Activated CD4-positive, alpha-beta T cell treated with anti-CD3 and anti-CD28 coated beads for 48 hours (primary cell): ENCODE measurements at regions not wholly inside any gene's neighbourhood (a gene's known extent, or its start where the extent isn't known, plus 50 kb on each side); places are given as distances from the start of the nearest gene placed in this dataset.
"Not testable (repeated sequence)": the region's sequence is repeated elsewhere in the genome, so short reads cannot be mapped to it uniquely, and the experiment has no call there.

Experiments used
- DNase-seq: peaks from one replicate; pipeline ENCODE4 v3.0.0-alpha.2; 2020

DNA sequence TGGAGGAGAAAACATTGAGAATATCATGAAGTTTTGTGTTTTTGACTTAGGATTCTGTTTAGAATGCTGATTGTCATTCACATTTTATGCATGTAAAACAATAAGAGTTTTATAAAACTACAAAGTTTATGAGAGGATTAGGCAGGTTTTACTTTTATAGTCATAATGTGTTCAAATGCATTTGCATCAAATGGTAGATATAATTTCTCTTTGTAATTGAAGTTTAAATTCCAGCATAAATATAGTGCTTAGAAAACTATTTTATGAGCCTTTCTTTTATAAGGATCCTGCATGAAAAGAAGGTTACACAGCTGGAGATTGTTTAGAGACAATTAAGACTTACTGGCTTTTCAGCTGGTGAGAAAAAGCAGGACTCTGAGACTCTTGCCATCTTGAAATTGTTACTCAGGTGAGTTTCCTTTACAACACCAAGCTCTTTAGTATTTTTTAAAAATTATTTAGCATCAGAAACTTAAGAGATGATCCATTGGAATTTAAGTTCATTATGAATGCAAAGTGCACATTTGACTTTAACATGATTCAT lies 157.1 kb upstream of the MAN1A1 start:
- no peak for DNase-seq

DNA sequence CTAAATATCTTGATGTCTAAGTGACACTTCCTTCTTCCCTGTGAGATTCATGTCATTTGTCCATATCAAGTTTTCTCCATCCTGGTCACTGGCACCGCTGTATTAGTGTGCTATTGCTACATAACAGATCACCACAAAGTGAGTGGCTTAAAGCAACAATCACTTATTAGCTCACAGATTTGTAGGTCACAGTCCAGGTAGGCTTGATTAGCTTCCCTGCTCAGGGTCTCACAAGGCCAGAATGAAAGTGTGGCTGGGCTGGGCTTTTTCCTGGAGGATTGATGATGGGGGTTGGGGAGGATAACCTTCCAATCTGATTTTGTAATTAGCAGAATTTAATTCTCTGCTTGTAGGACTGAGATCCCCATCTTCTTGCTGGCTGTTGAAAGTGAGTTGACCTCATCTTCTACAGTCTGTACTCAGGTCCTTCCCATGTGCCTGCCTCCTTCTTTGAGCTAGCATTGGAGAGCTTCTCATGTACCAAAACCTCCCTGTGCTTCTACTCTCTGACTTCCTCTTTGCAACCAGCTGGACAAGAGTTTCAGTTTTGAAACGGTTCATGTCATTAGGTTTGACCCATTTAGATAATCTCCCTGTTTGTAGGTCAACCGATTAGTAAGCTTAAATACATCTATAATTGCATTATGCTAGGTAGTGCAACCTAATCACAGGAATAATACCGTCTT lies 152.4 kb upstream of the MAN1A1 start:
- DNase-seq: no peak

DNA sequence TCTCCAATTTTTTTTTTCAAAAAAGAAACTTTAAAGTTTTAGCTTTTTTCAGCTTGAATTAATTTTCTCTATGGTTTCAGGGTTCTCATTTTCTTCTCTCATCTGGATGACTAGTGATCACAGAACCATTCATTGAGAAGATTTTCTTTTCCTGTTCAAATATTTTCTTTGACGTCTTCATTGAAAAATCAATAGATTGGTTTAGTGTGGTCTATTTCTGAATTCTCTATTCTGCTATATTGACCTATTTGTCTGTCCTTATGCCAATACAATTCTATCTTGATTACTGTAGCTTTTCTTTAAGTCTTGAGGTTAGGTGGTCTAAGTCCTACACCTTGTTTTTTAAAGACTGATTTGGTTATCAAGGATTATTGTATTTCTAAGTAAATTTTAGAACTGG lies 150.2 kb upstream of the MAN1A1 start:
- no peak for DNase-seq

DNA sequence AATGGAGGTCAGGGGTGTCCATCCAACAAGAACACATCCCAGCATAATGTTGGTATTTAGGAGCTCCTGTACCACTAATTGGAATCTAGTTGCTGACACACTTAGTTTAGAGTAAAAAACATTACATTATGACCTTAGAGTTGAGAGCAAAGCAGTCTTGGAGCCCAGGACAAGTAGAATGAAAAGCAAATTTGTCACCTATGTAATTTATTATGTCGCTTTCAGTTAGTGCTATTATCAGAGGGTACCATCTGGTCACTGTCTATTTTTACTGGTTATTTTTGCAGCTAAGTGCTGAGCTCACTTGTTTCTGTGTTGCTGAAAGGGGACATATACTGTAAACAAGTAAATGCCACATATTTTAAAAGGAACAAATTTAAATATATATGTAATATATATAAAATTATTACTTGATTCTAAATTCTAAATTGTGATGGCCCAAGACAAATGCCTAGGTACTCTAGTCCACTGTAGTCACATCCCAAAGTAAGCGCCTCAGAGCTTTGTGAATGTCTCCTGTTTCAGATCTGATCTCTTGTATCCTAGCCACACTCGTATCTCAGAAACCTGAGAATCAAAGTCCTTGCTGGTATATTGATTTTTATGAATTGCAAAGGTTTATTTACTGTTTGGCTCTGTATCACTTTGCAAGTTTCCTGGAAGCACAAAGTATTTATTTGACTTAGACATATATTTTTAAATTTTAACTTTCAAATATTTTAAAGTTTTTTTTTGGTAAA lies 148.6 kb upstream of the MAN1A1 start:
- no peak for DNase-seq

DNA sequence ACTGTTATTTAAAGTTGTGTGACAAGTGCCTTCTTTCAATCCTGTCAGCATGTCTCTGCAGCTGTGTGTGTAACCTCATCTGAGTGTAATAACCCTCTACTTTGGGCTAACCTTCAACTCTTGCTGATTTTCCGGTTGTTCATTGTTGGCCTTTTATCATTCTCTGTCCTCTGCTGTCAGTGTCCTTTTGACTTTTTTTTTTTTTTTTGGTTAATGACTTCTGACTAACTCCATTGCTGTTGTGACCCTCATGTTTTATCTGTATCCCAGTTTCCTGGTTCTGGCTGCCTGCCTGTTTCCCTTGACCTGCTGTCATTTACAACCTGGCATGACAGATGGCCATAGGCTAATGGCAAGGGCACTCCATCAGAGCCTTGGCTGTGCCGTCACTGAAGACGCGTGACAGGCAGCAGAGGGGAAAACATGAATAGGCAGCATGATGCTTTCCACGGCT lies 145.7 kb upstream of the MAN1A1 start:
- DNase-seq: no peak

DNA sequence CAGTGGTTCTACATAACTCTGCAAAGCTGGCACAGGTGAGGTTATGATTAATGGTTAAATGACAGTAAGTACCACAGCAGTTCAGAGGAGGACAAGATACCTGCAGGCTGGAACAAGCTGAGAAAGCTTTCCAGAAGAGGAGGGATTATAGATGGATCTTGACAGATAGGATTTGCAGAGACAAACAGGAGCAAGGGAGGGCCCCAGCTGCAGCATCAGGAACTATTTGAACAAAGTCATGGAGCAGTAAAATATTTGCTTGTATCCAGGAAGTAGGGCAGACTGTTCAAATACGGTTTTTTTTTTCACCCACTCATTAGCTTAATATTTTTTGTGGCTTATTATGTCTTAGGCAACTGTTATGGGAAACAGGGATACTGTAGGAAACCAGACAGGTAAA lies 144.4 kb upstream of the MAN1A1 start:
- DNase-seq: no peak

DNA sequence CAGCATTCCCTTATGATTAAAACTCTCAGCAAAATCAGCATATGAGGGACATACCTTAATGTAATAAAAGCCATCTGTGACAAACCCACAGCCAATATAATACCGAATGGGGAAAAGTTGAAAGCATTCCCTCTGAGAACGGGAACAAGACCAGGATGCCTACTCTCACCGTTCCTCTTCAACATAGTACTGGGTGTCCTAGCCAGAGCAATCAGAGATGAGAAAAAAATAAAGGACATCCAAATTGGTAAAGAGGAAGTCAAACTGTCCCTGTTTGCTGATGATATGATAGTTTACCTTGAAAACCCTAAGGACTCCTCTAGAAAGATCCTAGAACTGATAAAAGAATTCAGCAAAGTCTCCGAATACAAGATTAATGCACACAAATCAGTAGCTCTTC lies 141.6 kb upstream of the MAN1A1 start:
- not testable (repeated sequence) for DNase-seq

DNA sequence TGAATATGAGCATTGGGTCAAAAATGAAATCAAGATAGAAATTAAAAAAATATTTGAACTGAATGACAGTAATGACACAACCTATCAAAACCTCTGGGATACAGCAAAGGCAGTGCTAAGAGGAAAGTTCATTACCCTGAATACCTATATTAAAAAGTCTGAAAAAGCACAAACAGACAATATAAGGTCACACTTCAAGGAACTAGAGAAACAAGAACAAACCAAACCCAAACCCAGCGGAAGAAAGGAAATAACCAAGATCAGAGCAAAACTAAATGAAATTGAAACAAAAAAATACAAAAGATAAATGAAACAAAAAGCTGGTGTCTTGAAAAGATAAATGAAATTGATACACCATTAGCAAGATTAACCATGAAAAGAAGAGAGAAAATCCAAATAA lies 140.5 kb upstream of the MAN1A1 start:
- not testable (repeated sequence) for DNase-seq

DNA sequence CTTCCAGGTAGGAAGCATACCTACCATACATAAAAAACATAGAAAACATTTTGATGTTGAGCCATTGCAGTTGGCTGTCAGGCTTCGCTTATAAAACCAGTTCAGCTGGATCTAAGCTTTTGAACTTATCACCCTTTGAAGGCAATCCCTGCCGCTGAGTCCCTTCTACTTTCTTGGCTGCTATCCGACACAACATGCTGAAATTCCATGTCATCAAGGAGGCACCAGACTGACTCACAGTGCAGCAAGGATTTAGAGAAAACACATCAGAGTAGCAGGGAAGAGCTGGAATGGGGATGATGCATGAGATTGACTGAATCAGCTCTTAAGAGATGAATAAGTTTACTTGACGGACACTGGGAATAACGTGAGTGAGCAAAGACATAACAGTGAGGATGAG lies 135.0 kb upstream of the MAN1A1 start:
- DNase-seq: no peak

DNA sequence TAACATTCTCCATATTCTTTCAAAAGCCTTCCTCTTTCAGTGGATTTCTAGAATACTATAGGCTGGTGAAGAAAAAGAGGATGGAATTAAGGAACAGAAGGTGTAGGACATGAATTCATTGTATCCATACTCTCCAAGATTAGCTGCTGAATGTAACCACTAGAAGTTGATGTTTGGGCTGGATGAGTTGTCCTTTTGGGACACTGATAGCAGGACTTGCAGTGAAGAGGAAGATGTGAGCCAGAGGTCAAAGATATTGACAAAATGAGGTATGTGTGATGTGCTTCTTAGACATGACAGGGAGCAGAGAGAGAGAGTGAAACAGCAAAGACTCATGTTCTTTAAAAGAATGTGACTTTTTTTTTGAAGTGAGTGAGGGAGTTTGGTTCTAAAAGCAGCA lies 134.3 kb upstream of the MAN1A1 start:
- no peak for DNase-seq

DNA sequence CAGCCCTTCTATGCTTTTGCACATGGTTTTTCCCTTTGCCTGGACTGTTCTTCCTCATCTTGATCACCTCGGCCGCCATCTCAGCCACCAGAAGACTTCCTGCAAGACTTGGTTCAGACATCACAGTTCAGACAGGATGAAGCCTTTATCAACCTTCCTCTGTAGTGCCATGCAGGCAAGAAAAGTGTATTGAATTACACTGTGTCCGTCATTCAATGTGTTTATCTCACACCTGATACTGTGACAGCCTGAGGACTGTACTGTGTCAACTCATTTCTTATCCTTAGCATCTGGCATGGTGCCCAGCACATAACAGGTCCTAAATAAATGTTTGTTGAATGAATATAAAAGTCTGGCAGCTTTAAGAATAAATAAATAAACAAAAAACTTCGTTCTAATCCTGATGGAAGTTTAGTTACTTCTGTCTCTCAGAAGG lies 133.3 kb upstream of the MAN1A1 start:
- DNase-seq: no peak

DNA sequence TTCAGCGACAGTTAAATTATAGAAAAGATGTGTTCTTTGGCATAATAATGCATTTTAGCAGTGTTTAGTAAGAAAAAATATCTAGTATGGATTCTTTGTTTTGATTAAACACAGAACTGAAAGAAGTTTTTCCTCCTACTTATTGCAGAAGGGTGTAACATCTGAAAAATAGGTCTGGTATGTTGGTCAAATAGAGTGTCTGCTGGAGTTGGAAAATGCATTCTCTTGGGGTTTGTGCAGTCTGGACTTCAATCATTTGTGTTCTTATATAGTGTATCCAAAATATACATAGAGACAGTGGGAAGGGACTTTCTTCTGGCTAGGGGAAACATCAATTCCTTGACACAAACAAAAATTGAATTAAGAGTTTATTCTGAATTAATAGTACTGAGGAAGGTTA lies 132.4 kb upstream of the MAN1A1 start:
- DNase-seq: no peak

DNA sequence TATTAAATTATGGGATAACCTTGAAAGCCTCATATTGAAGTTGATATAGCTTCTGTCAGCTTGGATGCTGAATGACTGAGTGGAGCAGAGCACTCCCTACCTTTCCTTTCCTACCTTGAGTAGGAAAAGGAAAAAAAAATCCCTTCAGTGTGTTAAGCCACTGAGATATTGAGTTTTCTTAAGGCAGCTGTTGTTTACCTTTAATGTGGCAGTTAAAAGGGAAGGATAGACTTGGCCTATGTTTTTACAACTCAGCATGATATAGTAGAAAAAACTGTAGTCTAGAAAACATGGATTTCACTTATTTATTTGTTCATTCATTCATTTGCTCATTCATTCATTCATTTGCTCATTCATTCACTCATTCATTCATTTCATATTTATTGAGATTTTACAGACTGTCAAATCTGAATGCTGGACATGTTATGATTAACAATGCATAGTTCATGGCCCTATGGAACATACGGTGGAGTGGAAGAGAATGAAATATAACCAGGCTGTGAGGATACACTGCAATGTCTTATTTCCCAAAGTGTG lies 131.5 kb upstream of the MAN1A1 start:
- DNase-seq: no peak

DNA sequence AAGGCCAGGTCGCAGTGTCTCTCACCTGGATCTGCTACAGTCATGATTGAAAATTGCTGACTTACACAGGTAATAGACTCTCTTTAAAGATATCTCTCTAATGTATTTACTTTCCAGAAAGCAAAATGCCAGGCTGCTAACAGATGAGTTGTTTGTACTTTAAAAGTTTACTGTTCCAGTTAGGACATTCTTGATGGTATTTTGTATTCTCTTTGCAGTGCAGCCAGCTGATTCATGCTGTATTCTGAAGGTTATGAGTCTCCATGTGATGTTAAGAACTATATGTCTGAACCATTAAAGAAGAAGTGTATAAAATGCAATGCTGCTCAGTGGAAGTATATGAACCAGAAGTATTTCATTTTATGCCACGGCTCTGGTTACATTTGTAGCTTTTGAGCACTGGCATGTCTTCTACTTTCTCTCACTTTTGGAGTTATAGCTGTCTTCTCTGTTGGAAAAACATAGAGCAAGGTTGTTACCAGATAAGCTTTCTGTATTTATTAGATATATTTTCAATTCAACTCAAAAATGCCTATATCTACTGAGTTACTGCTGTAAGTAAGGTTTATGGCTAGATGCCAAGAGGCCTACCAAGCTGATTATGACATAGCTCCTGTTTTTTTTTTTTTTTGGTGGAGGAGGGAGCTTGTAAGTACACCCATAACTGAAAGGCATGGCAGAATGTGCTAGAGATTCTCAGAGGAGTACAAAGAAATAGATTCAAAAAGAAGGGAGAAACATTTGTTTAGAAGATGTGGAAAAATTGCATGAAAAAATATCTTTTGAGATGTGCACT lies 130.5 kb upstream of the MAN1A1 start:
- no peak for DNase-seq

DNA sequence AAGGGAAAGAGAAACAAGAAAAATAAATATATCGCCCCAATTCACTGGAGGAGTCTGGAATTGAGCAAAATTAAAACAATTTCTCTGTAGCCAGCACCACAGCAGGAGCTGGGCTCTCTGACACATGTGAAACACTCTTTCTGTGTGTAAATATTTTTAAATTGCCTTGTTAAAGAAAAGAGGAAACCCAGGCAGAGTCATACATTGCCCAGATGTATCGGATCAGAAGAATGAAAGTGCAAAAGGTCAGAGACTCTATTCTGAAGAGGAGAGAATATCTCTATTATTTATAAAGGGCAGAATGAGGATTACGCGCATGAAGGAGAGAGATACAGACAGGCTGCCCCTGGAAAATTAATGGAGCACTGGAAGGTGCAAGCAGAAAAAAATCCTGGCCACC lies 127.0 kb upstream of the MAN1A1 start:
- no peak for DNase-seq

DNA sequence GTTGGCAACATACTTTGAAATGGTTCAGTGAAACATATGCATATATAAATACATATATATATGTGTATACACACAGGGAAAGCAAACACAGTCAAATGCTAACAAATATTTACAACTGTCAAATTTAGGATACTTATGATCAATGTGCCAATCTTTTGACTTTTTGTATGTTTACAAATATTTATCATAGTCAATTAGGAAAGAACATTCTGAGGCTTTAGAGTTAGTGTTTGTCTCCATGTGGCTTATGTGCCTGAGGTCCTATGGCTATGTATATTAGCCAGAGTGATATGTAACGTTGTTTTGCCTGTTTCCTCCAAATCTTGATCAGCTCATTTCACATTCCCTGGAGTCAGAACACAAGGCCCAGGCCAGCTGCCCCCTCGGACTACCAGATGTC lies 126.5 kb upstream of the MAN1A1 start:
- DNase-seq: no peak

DNA sequence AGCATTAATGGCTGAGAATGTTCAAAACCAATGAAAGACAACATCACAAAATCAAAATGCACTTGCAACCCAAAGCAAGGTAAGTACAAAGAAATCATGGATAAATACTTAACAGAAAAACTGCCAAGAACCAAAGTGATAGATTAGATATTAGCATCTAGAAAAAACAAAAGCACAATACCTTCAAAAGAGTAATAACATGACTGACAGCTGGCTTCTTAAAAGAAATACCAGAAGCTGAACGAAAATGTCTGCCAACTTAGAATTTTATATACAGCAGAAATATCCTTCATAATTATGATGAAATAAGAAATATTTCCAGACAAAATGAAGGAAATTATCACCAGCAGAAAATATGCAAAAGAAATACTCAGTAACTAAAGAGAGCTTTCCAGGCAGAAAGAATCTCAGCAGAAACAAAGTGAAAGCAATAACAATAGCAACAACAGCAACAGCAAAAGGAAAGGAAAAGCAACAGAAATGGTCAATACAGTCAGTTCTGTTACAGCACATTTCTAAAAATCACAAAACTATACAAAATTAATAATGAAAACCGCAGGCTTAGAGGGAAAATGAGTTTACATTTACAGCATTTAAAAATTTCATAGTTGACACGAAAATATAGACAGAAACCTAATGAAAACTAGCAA lies 121.5 kb upstream of the MAN1A1 start:
- DNase-seq: no peak

DNA sequence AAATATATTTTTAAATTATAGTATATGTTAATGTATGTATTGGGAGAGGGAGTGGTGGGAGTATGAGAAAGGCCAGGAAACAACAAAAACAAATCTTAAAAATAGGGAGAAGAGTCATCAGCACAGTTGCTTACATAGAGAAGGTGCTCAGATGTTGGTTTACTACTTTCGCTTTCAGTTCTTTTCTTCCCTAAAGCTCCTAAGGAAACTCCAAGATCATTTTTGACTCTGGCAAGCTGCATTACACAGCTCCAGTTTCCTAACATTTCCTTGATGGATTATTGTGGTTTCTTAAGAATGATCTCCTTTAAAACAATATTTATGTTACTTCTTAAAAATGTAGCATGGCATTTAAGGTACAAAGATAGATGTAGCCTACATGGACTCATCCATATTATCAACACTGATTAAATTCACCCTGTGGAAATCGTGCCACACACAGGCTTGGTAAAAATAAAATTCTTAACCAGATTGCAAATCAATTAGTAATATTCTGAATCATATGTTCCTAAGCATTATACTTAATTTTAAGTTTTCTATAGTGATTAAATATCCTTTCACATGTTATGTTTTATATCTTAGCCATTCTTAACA lies 118.0 kb upstream of the MAN1A1 start:
- no peak for DNase-seq

DNA sequence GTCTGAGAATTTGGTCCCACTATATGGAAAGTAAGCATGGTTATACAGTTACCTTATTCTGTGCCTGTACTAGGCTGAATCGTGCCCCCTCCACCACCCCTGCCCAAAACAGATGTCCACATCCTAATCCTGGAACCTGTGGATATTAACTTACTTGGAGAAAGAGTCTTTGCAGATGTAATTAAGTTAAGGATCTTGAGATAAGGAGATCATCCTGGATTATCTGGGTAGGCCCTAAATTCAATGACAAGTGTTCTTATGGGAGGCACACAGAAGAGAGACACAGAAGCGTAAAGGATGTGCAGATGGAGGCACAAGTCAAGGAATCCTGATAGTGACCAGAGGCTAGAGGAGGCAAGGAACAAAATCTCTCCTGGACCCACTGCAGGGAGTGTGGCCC lies 116.7 kb upstream of the MAN1A1 start:
- DNase-seq: no peak

DNA sequence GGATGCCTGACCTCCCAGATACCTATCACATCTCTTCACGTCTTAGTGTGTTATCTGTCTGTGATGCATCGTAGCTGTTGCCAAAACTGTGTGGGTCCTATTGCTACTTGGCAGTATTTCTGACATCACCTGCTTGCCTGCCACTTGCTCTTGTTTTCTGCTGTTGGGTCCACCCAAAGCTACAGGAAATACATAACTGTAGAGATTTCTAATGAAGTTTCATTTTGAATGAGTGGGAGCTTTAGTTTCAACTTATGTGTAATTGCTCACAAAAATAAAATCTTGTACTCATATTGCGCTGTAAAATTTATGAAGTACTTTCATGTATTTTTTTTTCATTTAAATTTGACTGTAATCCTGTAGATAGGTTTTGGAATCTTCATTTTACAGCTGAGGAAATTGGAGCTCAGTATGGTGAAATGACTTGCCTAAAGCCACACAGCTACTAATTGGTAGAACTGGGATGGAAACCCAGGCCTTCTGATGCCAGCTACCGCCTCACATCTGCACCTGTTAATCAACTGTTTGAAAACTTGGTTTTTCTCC lies 113.6 kb upstream of the MAN1A1 start:
- DNase-seq: peak; percentile 28

DNA sequence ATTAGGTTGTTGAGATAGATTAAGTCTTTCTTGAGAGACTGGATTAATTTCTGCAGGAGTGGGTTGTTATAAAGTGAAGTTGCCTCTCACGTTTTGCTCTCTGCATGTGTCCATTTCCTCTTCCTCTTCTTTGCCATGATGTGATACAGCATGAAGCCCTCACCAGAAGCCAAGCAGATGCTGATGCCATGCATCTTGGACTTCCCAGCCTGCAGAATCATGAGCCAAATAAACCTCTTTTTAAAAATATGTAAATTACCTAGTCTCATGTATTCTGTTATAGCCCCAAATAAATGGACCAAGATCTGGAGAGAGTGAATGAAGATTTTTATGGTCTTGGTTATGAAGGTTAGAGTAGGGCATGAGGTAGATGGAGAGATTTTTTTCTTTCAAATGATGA lies 111.6 kb upstream of the MAN1A1 start:
- DNase-seq: no peak
